Breast epithelium (tissue), 3 donors: ENCODE measurements at regions not wholly inside any gene's neighbourhood (a gene's known extent, or its start where the extent isn't known, plus 50 kb on each side); places are given as distances from the start of the nearest gene placed in this dataset.

ENCODE experiments used
- POLR2A ChIP-seq: fragments of 450-650 bp; IDR thresholded peaks from one replicate; pipeline ENCODE4 v1.6.1; 2016; ENCODE audit warnings: antibody characterized with exemption, mild to moderate bottlenecking, moderate library complexity
- POLR2AphosphoS5 ChIP-seq, 3 donors: sonication (generic); formaldehyde crosslinking; IDR thresholded peaks; one replicate each; pipeline ENCODE4 v1.6.1; 2017; ENCODE audit warnings: antibody characterized with exemption in 3 of 3
- TF ChIP-seq, protein P1 (sequence below), 3 donors: fragments of 450-650 bp; IDR thresholded peaks; one replicate each; pipeline ENCODE4 v1.5.1; 2016 to 2017; ENCODE audit warnings: antibody characterized with exemption in 3 of 3, mild to moderate bottlenecking in 3 of 3, moderate library complexity in 3 of 3

DNA sequence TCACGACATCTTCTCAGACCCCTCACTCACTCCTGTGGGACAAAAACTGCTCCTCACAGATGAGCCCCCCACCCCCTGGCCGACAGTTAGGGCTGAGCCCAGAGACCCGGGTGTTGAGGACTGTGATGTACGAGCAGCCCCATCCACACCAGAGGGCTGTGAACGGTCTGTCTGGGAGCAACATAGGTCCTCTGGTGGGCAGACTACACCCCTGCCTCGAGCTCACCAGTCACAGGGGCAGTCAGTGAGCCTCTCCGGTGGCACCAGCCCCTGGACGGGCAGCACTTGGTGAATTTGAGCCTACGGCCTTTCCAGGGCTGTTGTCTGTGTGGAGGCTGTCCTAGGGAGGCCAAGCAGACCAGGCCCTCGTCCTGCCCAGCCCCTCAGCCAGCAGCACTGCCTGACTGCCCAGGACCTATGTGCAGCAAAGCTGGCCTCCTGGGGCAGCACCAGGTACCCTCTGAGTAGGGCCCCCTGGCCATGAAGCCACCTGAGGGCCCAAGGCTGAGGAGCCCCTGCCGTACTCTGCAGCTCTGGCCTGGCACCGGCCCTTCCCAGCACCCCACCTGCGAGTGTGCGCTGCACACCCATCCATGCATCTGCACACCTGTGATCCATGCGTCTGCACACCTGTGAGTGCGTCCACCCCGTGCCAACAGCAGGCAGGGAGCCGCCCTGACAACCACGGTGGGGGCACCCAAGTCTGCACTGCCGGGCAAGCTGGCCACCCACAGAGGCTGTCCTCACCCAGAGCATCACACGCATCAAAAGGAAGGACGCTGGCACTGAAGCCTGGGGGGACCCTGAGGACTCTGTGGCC is 111.6 kb upstream of the NKX1-1 start:
- TF ChIP-seq, protein P1, sequence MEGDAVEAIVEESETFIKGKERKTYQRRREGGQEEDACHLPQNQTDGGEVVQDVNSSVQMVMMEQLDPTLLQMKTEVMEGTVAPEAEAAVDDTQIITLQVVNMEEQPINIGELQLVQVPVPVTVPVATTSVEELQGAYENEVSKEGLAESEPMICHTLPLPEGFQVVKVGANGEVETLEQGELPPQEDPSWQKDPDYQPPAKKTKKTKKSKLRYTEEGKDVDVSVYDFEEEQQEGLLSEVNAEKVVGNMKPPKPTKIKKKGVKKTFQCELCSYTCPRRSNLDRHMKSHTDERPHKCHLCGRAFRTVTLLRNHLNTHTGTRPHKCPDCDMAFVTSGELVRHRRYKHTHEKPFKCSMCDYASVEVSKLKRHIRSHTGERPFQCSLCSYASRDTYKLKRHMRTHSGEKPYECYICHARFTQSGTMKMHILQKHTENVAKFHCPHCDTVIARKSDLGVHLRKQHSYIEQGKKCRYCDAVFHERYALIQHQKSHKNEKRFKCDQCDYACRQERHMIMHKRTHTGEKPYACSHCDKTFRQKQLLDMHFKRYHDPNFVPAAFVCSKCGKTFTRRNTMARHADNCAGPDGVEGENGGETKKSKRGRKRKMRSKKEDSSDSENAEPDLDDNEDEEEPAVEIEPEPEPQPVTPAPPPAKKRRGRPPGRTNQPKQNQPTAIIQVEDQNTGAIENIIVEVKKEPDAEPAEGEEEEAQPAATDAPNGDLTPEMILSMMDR (IDR thresholded peaks at IDR 0.05), result no peak
- TF ChIP-seq POLR2AphosphoS5 (IDR thresholded peaks at IDR 0.05), result no peak
- no peak for TF ChIP-seq POLR2A
